ENCODE measurements at regions not wholly inside any gene's neighbourhood (a gene's known extent, or its start where the extent isn't known, plus 50 kb on each side); places are given as distances from the start of the nearest gene placed in this dataset.

- no peak for DNase-seq
Observed at GRCh38 chr11:112403432-112403831, 142.8 kb upstream of the PLET1 start.

DNA sequence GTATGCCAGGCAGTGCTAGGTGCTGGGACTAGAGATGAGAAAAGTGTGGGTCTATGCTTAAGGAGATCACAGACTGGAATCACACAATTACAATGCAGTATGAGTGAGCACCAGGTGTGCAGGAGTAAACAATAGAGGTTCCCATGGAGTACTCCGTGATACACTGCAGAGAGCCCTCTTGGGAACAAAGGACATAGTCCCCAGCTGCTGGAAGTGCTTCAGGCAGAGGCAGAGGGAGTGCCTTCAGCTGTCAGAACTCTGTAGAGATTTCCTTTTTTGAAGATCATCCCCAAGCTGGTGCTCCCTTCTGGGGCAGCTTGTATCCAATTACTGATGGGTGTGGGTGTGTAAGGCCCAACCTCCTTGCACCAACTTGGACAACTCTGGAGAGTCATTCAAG is 143.5 kb upstream of the PLET1 start:
- DNase-seq: no peak

DNA sequence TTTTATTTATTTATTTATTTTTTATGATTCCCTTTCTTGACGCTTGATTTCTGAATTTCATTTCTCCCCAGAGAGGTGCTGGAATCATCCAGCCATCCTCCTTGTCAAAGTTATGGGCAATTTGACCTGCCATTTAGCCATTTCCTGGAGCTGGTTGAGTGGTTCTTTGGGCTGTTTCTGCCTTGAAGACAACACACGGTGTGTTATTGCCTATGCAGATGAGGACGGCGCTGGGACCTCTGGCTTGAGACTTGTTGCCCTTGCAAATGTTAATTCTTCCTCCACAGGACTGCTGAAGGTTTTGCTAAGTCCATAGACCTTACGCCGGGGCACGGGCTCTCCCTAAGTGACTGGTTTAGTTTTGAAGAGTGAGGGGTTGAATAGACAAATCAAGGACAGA is 147.9 kb upstream of the PLET1 start:
- DNase-seq: no peak

DNA sequence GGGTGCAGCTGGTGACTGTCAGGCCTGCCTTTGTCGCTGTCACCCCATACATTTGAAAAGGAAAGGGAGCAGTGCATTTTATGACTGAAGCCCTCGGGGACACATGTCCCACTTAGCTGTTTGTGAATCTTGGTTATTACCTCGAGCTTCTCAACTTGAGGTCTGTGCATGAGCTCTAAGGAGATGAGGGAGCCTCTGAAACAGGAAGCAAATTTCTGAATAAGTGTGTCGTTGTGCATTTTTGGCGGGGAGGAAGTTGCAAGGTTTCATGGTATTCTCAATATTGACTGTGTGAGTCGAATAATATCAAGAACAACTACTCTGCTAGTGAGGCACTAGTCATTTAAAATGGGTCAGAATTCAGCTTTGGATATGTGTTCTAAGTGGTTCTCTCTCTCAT is 149.7 kb upstream of the PLET1 start:
- no peak for DNase-seq

GRCh38 chr11:112412383-112412782 is 151.7 kb upstream of the PLET1 start:
- no peak for DNase-seq

DNA sequence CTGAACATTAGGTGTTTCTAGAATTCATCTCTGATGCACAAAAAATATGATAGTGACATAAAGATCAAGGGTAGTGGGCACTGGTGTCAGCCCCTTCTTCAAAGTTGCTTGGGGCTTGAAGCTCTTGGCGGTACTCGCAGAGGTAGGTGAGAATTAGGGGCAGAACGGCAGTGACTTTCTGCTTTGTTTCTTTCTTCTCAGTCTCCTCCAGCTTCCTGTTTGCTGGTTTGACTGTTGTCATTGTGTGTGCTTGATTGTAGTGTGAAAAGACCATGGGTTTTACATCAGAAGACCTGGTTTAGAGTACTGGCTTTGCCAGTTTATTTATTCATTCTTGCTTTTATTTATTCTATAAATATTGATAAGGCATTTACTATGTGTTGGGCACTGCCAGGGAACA is 156.7 kb upstream of the PLET1 start:
- no peak for DNase-seq

- DNase-seq: no peak
Observed at GRCh38 chr11:112418438-112418837, 157.8 kb upstream of the PLET1 start.

GRCh38 chr11:112421879-112422278 is 161.2 kb upstream of the PLET1 start:
- DNase-seq: no peak

DNA sequence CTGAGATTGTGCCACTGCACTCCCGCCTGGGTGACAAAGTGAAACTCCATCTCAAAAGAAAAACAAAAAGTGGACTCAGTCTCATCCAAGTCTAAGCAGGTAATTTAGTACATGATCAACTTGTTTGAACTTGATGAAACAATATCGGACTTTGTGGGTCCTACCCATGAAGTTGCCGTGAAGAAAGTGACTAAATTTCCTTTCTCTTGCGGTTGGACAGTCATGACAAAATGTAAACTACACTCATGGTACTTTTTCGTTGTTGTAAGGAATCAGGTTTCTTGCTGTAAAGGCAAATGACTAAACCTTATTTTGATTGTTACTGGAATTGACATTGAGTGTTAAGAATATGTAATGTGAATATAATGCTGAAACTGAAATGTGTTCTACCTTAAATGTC is 164.5 kb upstream of the PLET1 start:
- no peak for DNase-seq

DNA sequence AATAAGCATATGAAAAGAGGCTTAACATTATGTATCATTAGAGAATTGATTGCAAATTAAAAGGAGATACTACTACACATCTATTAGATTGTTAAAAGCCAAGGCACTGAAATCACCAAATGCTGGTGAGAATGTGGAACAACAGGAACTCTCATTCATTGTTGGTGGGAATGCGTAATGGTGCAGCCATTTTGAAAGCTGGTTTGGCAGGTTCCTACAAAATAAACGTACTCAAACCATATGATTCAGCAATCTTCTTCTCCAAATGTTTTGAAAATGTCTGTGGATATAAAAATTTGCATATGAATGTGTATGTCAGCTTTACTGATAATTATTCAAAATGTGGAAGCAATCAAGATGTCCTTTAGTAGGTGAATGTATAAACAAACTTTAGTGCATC is 176.4 kb upstream of the PLET1 start:
- no peak for DNase-seq

DNA sequence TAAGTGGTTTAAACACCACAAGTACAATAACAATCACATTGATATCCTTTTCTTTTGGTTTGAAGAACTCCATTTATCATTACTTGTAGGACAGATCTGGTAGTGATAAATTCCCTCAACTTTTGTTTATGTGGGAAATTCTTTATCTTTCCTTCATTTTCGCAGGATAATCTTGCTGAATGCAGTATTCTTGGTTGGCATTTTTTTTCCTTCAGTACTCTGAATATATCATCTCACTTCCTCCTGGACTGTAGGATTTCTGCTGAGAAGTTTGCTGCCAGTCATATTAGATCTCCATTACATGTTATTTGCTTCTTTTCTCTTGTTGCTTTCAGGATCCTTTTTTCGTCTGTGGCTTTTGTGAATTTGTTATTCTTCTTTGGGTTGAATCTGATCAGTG is 179.0 kb upstream of the PLET1 start:
- DNase-seq: no peak

DNA sequence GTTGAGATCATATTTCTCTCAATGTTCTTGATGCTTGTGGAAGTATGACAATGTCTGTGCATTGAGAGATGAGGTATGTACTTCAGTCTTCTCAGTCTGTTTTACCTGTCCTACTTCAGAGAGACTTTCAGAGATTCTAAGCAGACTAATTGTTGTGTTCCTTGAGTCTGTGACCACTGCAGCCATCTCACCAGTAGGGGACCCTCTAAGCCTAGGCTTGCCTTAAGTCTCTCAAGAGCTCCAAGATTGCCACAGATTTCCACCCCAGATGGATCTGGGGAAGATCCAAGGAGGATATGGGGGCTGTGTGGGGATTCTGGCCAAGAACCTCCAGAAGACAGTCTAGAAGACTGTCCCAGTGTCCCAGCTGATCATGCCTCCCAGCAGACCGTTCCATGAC is 179.9 kb upstream of the PLET1 start:
- DNase-seq: no peak

DNA sequence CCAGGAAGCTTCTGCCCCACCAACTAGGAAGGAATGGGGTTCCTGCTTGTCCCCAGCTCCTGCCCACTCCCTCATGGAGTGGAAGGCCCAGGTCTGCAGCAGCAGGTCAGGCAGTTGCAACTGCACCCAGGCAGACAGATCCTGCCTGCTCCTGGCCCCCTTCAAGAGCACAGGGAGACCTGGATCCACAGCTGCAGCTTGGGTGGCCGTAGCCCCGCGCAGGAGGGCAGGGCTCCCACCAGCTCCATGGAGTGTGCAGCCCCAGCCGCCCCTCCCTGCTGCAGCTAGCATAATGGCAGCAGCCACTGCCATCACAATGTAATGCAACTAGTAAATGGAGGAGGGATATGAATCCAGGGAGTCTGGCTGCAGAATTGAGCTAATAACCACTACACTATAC is 187.5 kb upstream of the PLET1 start:
- DNase-seq: no peak

- DNase-seq: no peak
Observed at GRCh38 chr11:112448806-112449205, 188.1 kb upstream of the PLET1 start.

DNA sequence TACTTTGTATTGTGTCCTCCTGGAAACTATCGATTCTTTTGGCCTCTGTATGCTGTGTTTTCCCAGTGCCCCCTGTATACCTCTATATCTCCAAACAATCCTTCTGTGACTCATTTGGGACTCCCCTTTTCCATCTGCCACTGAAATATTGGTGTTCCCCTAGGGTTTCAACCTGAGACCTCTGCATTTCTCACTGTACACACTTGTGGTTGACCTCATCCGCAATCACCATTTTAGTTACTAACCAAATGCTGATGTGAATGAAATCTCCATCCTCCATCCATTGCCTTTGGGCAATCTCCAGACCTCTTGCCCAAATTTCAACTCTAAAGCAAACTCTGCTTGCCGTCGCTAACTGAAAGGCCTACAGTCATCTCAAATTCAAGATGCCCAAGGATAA is 190.6 kb upstream of the PLET1 start:
- DNase-seq: no peak

DNA sequence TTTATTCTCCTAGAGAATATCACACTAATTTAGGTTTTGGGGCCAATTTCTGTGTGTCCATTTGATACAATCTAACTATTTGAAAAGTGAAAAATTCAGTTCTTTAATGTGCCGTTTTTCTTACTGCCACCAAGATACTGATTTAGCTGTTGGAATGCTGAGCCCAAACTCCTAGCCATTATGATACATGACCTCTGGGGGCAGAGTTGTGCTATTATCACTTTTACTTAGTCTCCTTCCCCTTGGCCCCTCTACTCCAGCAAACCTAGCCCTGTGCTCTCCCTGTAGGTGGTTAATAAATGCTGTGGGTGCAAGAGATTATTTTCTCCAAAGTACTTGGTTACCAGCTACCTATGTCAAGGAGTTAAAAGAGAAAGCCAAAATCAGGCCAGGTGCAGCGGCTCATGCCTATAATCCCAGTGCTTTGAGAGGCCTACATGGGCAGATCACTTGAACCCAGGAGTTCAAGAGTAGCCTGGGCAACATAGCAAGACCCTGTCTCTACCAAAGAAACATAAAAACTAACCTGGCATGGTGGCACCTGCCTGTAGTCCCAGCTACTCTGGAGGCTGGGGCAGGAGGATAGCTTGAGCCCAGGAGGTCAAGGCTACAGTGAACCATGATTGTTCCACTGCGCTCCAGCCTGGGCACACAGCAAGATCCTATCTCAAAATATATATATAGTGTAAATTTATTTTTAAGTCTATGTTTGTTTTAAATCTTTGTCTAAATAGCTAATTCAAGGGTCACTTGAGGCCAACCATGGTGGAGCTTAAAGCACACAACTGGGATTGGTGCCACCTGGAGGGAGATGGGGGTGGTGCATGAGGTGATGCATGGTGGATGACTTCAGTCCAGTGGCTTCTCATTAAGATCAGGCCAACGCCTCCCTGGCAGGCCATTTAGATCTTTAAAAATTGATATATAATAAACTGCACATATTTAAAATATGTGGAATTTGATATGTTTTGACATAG is 193.2 kb upstream of the PLET1 start:
- peak in 1 of 4 experiments; percentile 10 for DNase-seq

DNA sequence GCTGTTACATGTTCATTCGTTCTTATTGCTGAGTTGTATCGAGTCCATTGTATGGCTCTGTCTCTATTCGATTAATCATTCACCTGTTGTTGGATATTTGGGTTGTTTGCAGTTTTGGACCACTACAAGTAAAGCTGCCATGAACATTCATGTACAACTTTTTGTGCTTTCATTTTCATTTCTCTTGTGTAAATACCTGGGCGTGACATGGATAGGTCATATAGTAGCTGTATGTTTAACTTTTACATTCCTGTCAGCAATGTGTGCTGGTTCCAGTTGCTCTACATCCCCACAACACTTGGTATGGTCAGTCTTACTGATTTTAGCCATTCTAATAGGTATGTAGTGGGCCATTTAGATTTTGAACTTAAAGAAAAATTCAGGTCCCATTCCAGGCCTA is 194.2 kb upstream of the PLET1 start:
- DNase-seq: no peak

GRCh38 chr11:112455791-112456190 is 195.1 kb upstream of the PLET1 start:
- no peak for DNase-seq

GRCh38 chr11:112457532-112457931 is 196.9 kb upstream of the PLET1 start:
- no peak for DNase-seq

GRCh38 chr11:112459001-112459400 is 198.3 kb upstream of the PLET1 start:
- DNase-seq: no peak

GRCh38 chr11:112460141-112460540 is 199.5 kb upstream of the PLET1 start:
- DNase-seq: no peak

GRCh38 chr11:112464949-112465348 is 204.3 kb upstream of the PLET1 start:
- no peak for DNase-seq

DNA sequence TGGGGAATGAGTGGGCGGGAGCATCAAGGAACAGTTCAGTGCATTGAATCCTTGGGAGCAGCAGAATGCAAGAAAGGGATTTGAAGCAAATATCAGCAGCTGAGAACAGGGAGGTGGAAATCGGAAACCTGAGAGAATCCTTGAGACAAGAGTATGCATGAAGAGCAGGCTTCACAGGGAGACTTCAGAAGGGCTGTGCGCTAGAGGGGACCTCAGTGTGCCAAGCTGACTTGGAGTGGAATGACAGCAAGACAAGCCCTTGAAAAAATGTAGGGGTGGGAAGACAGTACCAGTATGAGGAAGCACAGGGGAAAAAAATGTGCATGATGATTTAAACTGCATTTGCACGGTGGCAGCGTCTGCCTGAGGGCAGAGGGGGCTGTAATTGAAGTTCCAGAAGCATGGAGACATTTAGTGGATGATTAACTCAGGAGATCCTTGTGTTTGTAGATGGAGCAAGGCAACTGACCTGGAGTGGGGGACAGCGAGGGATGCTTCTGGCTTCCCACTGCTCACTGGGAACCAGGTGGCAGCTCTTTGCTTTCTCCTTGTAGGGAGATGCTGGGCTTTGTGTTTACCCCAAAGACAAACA is 204.9 kb upstream of the PLET1 start:
- DNase-seq: no peak

DNA sequence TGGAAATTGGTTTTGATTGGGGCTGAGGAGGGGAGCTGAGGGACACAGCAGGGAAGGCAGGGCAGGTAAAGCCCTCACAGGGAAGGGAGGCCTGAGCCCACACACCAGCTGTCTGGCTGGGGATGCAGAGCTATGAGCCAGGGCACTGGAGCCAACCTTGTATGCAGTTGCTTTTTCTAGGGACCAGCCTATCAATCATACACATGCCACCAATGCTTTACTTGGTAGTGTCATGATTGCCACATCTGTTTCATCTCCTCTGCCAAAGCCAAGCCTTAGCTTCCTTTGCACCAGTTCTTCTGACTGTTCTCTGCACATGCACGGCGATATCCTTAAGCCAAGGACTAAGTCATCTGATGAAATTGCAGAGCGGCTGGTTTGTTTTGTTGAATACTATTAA is 207.1 kb upstream of the PLET1 start:
- no peak for DNase-seq

DNA sequence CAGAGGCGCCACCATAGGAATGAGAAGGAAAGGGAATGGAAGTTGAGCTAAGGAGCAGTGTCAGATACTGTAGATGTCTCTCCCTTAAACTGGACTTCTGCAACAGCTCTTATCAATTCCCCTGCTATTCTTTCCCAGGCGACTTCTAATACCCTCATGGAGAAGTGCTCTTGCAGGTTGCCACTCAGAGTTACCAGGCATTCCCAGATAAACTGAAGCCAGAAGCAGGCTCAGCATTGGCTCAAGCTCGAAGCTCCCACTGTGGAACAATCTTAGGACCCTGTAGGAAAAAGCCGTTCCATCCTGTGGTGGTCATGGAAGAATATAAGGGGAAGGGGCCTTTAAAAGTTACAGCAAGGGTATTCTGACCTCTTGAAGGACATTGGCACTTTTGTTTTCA is 208.7 kb upstream of the PLET1 start:
- no peak for DNase-seq

Data from activated CD4-positive, CD25-positive, alpha-beta regulatory T cell (primary cell).